Progenitor cell of endocrine pancreas (in vitro differentiated cells): ENCODE measurements at regions not wholly inside any gene's neighbourhood (a gene's known extent, or its start where the extent isn't known, plus 50 kb on each side); places are given as distances from the start of the nearest gene placed in this dataset.

Experiments used
- DNase-seq: peaks from one replicate; pipeline ENCODE4 v3.0.0; 2021; ENCODE audit warnings: low spot score; ENCODE audit not compliant: unreplicated experiment
- H3K27ac Mint-ChIP-seq: 2 replicates; pipeline ENCODE4 v1.8.0; 2021; ENCODE audit warnings: mild to moderate bottlenecking, moderate library complexity, mixed read lengths
- H3K27me3 Mint-ChIP-seq: 2 replicates; pipeline ENCODE4 v1.8.0; 2021; ENCODE audit warnings: mixed read lengths
- H3K36me3 Mint-ChIP-seq: 2 replicates; pipeline ENCODE4 v1.8.0; 2022; ENCODE audit warnings: mixed read lengths; ENCODE audit not compliant: insufficient read depth
- H3K4me1 Mint-ChIP-seq: 2 replicates; pipeline ENCODE4 v1.8.0; 2021; ENCODE audit warnings: low read depth, mixed read lengths
- H3K4me3 Mint-ChIP-seq: 2 replicates; pipeline ENCODE4 v1.8.0; 2021; ENCODE audit warnings: low read depth, mild to moderate bottlenecking, moderate library complexity, mixed read lengths
- H3K9me3 Mint-ChIP-seq: 2 replicates; pipeline ENCODE4 v1.8.0; 2021; ENCODE audit warnings: low read depth, mixed read lengths
- CTCF ChIP-seq: fragments of 200-600 bp; sonication (generic); IDR thresholded peaks from one replicate; pipeline ENCODE4 v1.5.0; 2021; ENCODE audit warnings: antibody characterized with exemption, mild to moderate bottlenecking; ENCODE audit not compliant: unreplicated experiment

GRCh38 chr20:51140671-51141070, 117.8 kb upstream of the KCNG1 start:
- H3K4me1 Mint-ChIP-seq: peaks cover 2% of the 10 kb centered on the region
- no peaks in the 10 kb centered on the region for H3K36me3 Mint-ChIP-seq
- H3K4me3 Mint-ChIP-seq: no peak overlapping the region
- no peak overlapping the region for H3K27ac Mint-ChIP-seq
- H3K27me3 Mint-ChIP-seq: no peaks in the 10 kb centered on the region
- no peak for TF ChIP-seq CTCF
- H3K9me3 Mint-ChIP-seq: no peaks in the 10 kb centered on the region
- no peak for DNase-seq

- no peak for TF ChIP-seq CTCF
- no peak for DNase-seq
- no peak overlapping the region for H3K4me3 Mint-ChIP-seq
- no peaks in the 10 kb centered on the region for H3K9me3 Mint-ChIP-seq
- peaks cover 2% of the 10 kb centered on the region for H3K4me1 Mint-ChIP-seq
- no peaks in the 10 kb centered on the region for H3K36me3 Mint-ChIP-seq
- H3K27ac Mint-ChIP-seq: no peak overlapping the region
- H3K27me3 Mint-ChIP-seq: no peaks in the 10 kb centered on the region
Measured at GRCh38 chr20:51139891-51140290, 117.0 kb upstream of the KCNG1 start.

GRCh38 chr20:51138576-51138975, 115.7 kb upstream of the KCNG1 start:
- Mint-ChIP-seq H3K36me3 (no peaks in the 10 kb centered on the region), H3K27ac (no peak overlapping the region), H3K4me3 (no peak overlapping the region), H3K4me1 (peaks cover 6% of the 10 kb centered on the region), H3K9me3 (peaks cover 6% of the 10 kb centered on the region), H3K27me3 (no peaks in the 10 kb centered on the region)
- DNase-seq: no peak
- TF ChIP-seq CTCF: no peak

GRCh38 chr20:51137461-51137860, 114.6 kb upstream of the KCNG1 start:
- H3K4me3 Mint-ChIP-seq: no peak overlapping the region
- no peaks in the 10 kb centered on the region for H3K27me3 Mint-ChIP-seq
- H3K9me3 Mint-ChIP-seq: peaks cover 6% of the 10 kb centered on the region
- no peak for TF ChIP-seq CTCF
- DNase-seq: no peak
- peaks cover 5% of the 10 kb centered on the region for H3K4me1 Mint-ChIP-seq
- H3K27ac Mint-ChIP-seq: no peak overlapping the region
- H3K36me3 Mint-ChIP-seq: no peaks in the 10 kb centered on the region

GRCh38 chr20:51135926-51136715, 113.2 kb upstream of the KCNG1 start:
- Mint-ChIP-seq H3K9me3 (peaks cover 6% of the 10 kb centered on the region), H3K27ac (no peak overlapping the region), H3K4me3 (no peak overlapping the region), H3K4me1 (peaks cover 5% of the 10 kb centered on the region), H3K36me3 (no peaks in the 10 kb centered on the region), H3K27me3 (no peaks in the 10 kb centered on the region)
- DNase-seq: no peak
- no peak for TF ChIP-seq CTCF
